OCI-LY3 (cell line): ENCODE measurements at regions not wholly inside any gene's neighbourhood (a gene's known extent, or its start where the extent isn't known, plus 50 kb on each side); places are given as distances from the start of the nearest gene placed in this dataset.

Experiments used
- H2AFZ ChIP-seq: fragments of 200-600, 300-600 bp; shearing (Covaris generic); 2 replicates; pipeline ENCODE4 v1.6.0; 2014; ENCODE audit warnings: antibody characterized with exemption, low read depth, low read length
- H3K27ac ChIP-seq: fragments of 200-600, 300-600 bp; sonication (generic); 2 replicates; pipeline ENCODE4 v1.5.1; 2014; ENCODE audit warnings: mild to moderate bottlenecking, low read length, moderate library complexity, mixed read lengths
- H3K27me3 ChIP-seq: fragments of 200-600, 300-600 bp; sonication (generic); 2 replicates; pipeline ENCODE4 v1.6.1; 2014; ENCODE audit warnings: low read depth, low read length, mixed read lengths
- H3K36me3 ChIP-seq: fragments of 200-600, 300-600 bp; sonication (generic); replicated peaks from 2 replicates; pipeline ENCODE3; 2014; ENCODE audit warnings: low read depth, low read length, mixed read lengths
- H3K4me1 ChIP-seq: fragments of 300-600, 200-600 bp; sonication (generic); 2 replicates; pipeline ENCODE4 v1.6.1; 2014; ENCODE audit warnings: low read length, mixed read lengths
- H3K4me2 ChIP-seq: fragments of 200-600, 300-600 bp; sonication (generic); 2 replicates; pipeline ENCODE4 v1.6.1; 2014; ENCODE audit warnings: low read length, mixed read lengths
- H3K4me3 ChIP-seq: fragments of 300-600, 200-600 bp; sonication (generic); 2 replicates; pipeline ENCODE4 v1.5.1; 2014; ENCODE audit warnings: antibody characterized with exemption, mild to moderate bottlenecking, low read length, moderate library complexity
- H3K79me2 ChIP-seq: fragments of 300-600, 200-600 bp; shearing (Covaris generic); 2 replicates; pipeline ENCODE4 v1.6.1; 2014; ENCODE audit warnings: mild to moderate bottlenecking, low read length, mixed read lengths
- H3K9ac ChIP-seq: fragments of 300-600, 200-600 bp; shearing (Covaris generic); 2 replicates; pipeline ENCODE4 v1.6.0; 2014; ENCODE audit warnings: mild to moderate bottlenecking, low read length, moderate library complexity
- H3K9me3 ChIP-seq: fragments of 200-600, 300-600 bp; shearing (Covaris generic); 2 replicates; pipeline ENCODE4 v1.6.1; 2014; ENCODE audit warnings: low read length, mixed read lengths; ENCODE audit not compliant: insufficient read depth
- H4K20me1 ChIP-seq: fragments of 200-600, 300-600 bp; sonication (generic); 2 replicates; pipeline ENCODE4 v1.6.1; 2016; ENCODE audit warnings: low read length, mixed read lengths; ENCODE audit not compliant: insufficient read depth
- EZH2phosphoT487 ChIP-seq: fragments of 200-600 bp; shearing (Covaris generic); IDR thresholded peaks from 2 replicates; pipeline ENCODE4 v1.6.1; 2018; ENCODE audit warnings: antibody characterized with exemption, mixed run types, low read depth
- TF ChIP-seq, protein P1 (sequence below): fragments of 200-600, 300-600 bp; sonication (generic); IDR thresholded peaks from 2 replicates; pipeline ENCODE4 v1.5.1; 2014; ENCODE audit warnings: antibody characterized with exemption, low read length, low read depth

DNA sequence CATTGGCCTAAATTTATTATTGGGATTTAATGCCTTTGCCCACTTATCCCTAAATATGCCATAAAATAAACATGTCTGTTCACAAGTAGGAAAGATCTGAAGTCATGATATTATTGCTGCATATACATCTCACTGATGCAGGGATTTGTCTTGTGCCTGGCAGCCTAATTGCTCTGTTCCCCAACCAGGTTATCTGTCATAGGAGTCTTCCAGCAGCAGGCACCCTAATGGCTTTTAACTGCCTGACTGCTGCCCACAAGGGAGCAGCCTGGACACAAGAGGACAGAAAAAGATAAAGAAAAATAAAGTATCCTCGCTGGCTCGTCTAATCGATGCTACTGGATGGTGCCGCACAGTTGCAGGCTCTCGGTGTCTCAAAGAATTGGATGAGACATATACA lies 337.6 kb upstream of the FAR2 start:
- H3K27ac ChIP-seq, result no peak overlapping the region
- H3K9ac ChIP-seq, result no peak overlapping the region
- H2AFZ ChIP-seq, result no peak overlapping the region
- H3K27me3 ChIP-seq, result no peaks in the 10 kb centered on the region
- H4K20me1 ChIP-seq, result no peaks in the 10 kb centered on the region
- H3K4me2 ChIP-seq, result no peak overlapping the region
- no peak overlapping the region for H3K4me3 ChIP-seq
- peaks cover 8% of the 10 kb centered on the region for H3K36me3 ChIP-seq
- TF ChIP-seq, protein P1, sequence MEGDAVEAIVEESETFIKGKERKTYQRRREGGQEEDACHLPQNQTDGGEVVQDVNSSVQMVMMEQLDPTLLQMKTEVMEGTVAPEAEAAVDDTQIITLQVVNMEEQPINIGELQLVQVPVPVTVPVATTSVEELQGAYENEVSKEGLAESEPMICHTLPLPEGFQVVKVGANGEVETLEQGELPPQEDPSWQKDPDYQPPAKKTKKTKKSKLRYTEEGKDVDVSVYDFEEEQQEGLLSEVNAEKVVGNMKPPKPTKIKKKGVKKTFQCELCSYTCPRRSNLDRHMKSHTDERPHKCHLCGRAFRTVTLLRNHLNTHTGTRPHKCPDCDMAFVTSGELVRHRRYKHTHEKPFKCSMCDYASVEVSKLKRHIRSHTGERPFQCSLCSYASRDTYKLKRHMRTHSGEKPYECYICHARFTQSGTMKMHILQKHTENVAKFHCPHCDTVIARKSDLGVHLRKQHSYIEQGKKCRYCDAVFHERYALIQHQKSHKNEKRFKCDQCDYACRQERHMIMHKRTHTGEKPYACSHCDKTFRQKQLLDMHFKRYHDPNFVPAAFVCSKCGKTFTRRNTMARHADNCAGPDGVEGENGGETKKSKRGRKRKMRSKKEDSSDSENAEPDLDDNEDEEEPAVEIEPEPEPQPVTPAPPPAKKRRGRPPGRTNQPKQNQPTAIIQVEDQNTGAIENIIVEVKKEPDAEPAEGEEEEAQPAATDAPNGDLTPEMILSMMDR, result no peak
- TF ChIP-seq EZH2phosphoT487, result no peak
- peaks cover 6% of the 10 kb centered on the region; the same call in 1 of the 2 replicates for H3K9me3 ChIP-seq
- no peaks in the 10 kb centered on the region for H3K4me1 ChIP-seq
- H3K79me2 ChIP-seq, result no peaks in the 10 kb centered on the region

DNA sequence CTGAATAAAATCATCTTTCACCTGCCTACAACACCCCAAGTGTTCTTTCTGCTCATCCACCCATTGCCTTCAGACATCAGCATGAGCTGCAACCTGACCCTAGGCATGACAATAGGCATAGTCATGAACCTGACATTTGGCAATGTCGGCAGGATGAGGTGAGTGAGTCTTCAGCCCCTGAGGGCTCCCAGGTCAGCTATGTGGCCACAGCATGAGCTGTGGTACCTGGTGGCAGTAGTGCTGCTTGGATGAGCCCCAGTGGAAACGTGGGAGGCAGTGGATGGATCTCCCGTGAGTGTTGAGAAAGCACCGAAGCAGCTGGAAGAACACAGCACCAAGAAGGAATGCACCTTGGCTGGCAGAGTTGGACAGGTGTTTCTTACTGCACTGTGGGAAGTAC lies 334.8 kb upstream of the FAR2 start:
- H2AFZ ChIP-seq, result no peak overlapping the region
- no peaks in the 10 kb centered on the region for H4K20me1 ChIP-seq
- H3K27me3 ChIP-seq, result no peaks in the 10 kb centered on the region
- TF ChIP-seq, protein P1, result no peak
- no peak for TF ChIP-seq EZH2phosphoT487
- H3K27ac ChIP-seq, result no peak overlapping the region
- no peak overlapping the region for H3K4me3 ChIP-seq
- peaks cover 8% of the 10 kb centered on the region for H3K36me3 ChIP-seq
- no peak overlapping the region for H3K9ac ChIP-seq
- no peaks in the 10 kb centered on the region for H3K4me1 ChIP-seq
- H3K79me2 ChIP-seq, result no peaks in the 10 kb centered on the region
- H3K4me2 ChIP-seq, result no peak overlapping the region
- peaks cover 6% of the 10 kb centered on the region; the same call in 1 of the 2 replicates for H3K9me3 ChIP-seq

DNA sequence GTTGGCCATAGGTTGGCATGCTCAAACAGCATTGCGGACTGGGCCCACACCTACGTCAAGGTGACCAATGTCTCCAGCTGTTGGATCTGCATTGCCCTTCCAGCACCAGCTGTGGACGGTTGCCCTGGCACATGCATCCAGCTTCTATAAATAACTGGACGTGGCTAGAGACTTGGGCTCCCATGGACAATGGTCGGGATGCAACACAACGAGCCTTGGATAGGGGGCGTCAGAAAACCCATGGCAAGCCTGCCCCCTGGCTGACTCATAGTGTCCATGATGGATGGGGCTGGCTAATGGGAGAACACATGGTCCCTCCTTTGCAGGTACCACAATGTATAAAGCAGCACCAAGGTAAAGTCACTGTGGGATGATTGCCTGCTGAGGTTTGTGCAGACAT lies 331.6 kb upstream of the FAR2 start:
- Histone ChIP-seq H3K9me3 (no peaks in the 10 kb centered on the region), H3K27me3 (no peaks in the 10 kb centered on the region), H3K27ac (no peak overlapping the region), H3K4me1 (no peaks in the 10 kb centered on the region), H3K79me2 (no peaks in the 10 kb centered on the region), H3K4me3 (no peak overlapping the region), H2AFZ (no peak overlapping the region), H3K36me3 (no peaks in the 10 kb centered on the region), H4K20me1 (no peaks in the 10 kb centered on the region), H3K4me2 (no peak overlapping the region), H3K9ac (no peak overlapping the region)
- TF ChIP-seq, protein P1, result no peak
- TF ChIP-seq EZH2phosphoT487, result no peak

DNA sequence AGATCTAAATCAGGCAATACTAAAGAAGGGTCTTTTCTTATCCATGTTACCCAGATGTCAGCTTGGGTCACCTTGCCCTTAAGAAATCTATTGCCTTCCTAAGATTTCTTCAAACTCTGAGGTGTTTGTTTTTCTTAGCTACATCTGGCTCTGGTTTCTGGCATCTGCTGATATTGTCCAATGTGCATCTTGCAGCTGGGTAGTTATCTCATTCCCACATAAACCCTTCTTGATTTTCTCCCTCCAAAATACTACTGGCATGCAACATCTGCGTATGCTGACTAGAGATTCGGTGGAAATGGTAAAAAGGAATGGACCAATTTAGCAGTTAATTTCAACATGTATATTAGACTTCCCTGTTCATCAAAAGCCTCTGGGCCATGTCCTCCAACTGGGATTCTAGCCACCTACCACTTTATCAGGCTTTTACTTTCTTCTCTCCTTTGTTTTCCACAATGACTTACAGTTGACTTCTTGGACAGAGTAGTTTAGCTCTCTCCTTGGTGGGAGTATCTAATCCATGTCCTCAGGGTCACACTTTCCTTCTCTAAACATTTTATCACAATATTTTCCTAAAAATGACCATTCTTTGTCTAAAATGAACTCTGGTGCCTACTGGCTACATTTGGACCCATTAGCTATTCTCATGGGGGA lies 324.8 kb upstream of the FAR2 start:
- Histone ChIP-seq H3K36me3 (no peaks in the 10 kb centered on the region), H3K79me2 (no peaks in the 10 kb centered on the region), H3K27me3 (no peaks in the 10 kb centered on the region), H4K20me1 (no peaks in the 10 kb centered on the region), H3K27ac (no peak overlapping the region), H3K9ac (no peak overlapping the region), H3K4me3 (no peak overlapping the region), H3K4me2 (no peak overlapping the region), H3K9me3 (no peaks in the 10 kb centered on the region), H2AFZ (no peak overlapping the region), H3K4me1 (no peaks in the 10 kb centered on the region)
- TF ChIP-seq, protein P1, result no peak
- no peak for TF ChIP-seq EZH2phosphoT487
